SIG-M5 (cell line): ENCODE measurements at regions not wholly inside any gene's neighbourhood (a gene's known extent, or its start where the extent isn't known, plus 50 kb on each side); places are given as distances from the start of the nearest gene placed in this dataset.
"Not testable (repeated sequence)": the region's sequence is repeated elsewhere in the genome, so short reads cannot be mapped to it uniquely, and the experiment has no call there.

Experiments
- DNase-seq: peaks from one replicate; lab custom pipeline; 2025; lab: John Stamatoyannopoulos, UW

- not testable (repeated sequence) for DNase-seq
Observed at GRCh38 chr7:150101282-150101681, 221.9 kb upstream of the LRRC61 start.

DNA sequence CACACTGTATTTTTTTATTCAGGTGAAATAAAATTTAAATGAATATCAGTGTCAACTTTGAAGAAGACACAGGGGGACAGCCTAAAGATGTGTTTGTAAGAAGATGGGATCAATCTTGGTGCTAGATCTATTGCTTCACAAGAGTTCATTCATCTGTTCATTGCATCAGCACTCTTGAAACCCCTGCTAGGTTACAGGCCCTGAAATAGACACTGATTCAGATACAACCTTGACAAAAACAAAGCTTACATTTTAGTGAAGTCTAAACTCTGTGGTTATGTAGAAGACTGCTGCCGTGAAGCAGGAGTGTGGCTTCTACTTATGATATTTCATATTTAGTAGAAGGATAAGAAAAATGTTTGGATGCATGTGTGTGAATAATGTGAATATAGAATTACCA lies 215.9 kb upstream of the LRRC61 start:
- not testable (repeated sequence) for DNase-seq

GRCh38 chr7:150110375-150110820 lies 212.8 kb upstream of the LRRC61 start:
- not testable (repeated sequence) for DNase-seq

DNA sequence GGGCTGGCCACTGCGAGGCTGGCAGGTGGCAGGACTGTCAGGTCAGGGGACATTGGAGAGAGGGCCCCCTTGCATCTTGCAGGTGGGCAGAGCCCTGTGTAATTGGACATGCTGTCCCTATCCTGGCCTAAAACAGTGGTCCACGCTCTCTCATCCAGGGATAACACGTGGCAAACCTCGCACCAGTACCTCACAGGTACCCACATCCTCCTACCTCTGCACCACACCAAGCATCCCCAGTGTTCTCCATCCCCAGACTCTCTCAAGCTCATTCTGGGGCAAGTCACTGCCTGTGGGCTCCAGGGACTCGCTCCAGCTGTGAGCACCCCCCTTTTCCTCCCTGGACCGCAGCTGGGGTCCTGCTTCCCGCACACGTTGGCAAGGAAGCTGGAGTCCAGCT lies 212.3 kb upstream of the LRRC61 start:
- not testable (repeated sequence) for DNase-seq

DNA sequence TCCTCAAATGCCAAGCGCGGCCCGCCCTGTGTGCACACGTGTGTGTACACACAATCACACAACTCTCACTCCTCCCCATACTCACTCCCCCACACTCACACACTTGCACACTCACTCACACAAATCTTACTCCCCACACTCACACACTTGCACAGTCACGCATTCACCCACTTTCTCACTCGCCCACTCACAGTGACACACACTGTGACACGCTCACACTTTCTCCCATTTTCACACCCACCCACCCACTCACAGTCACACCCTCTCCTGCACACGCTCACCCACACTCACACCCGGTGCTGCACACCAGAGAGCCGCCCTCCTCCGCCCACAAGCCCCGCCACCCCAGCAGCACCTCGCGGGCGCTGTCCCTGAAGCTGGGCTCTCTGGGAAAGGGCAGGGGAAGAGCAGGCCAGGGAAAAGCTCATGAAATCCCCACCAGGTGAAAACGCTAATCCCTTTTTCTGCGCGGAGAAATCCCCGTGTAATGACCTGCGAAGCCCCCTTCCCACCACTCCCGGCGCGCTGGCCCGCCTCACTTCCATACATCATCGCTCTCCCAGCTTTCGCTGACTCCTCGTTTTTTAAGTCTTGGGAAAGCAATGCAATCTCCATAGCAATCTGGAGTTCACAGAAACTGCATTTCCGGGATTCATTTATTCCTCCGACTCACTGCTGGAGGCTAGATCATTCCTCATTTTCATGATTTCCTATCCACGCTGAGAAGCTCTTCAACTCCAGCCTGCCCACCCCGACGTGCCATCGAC lies 211.6 kb upstream of the LRRC61 start:
- DNase-seq: not testable (repeated sequence)

- not testable (repeated sequence) for DNase-seq
Observed at GRCh38 chr7:150113301-150113700, 209.9 kb upstream of the LRRC61 start.

- DNase-seq: not testable (repeated sequence)
Observed at GRCh38 chr7:150114591-150114990, 208.6 kb upstream of the LRRC61 start.

GRCh38 chr7:150119966-150120365 lies 203.2 kb upstream of the LRRC61 start:
- DNase-seq: not testable (repeated sequence)

GRCh38 chr7:150125831-150126230 lies 197.3 kb upstream of the LRRC61 start:
- DNase-seq: not testable (repeated sequence)

DNA sequence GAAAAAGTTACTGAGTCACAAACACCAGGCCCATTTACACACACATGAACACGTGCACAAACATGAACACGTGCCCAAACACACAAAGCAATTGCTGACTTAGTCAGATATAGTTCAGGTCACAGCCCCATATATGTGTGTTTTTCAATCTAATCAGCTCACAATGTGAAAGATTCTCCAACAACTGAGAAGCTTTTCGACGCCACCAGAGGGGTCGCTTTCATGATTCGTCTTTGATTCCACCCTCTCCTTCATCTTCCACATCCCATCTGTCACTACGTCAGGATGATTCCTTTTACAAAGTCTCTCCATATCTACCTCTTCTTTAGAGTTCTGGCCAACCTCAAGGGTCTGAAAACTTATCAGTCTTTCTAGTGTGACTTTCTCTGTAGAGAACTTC lies 188.7 kb upstream of the LRRC61 start:
- DNase-seq: not testable (repeated sequence)

DNA sequence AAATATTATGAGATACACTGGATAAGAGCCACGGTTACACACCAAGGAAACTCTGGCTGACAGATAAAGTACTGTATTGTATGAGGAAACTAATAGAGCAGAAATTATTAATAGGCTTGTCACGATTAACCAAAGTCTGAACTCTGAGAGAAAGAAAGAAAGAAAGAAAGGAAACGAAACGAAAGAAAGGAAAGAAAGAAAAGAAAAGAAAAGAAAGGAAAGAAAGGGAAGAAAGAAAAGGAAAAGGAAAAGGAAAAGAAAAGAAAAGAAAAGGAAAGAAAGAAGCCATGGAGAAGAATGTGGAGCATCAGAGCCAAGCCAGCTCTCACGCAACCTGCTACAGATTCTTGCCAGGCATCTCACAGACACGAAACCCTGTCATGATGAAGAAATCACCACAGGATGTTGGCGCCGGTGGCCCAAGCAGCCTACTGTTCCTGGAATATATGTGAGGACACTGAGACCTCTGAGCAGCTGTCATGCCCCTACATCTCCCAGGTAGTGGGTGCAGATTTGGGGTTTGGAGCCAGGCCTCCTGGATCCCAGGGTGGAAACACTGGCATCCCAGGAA lies 187.4 kb upstream of the LRRC61 start:
- DNase-seq: not testable (repeated sequence)

DNA sequence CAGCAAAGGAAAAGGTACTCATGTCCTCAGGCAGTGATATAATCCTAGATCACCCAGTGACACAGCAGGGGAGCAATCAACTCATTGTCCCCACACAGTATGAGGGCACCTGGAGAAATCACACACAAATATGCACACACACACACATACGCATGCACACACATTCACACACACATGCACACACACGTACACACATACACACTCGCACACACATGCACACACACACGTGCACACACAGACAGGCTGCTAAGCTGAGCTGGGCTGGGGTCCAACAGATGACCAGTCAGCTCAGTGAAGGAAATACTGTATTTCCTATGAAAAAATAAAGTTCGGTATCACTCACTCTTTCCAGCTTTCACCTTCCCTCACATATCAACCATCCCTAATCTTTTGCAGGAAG lies 183.3 kb upstream of the LRRC61 start:
- not testable (repeated sequence) for DNase-seq

DNA sequence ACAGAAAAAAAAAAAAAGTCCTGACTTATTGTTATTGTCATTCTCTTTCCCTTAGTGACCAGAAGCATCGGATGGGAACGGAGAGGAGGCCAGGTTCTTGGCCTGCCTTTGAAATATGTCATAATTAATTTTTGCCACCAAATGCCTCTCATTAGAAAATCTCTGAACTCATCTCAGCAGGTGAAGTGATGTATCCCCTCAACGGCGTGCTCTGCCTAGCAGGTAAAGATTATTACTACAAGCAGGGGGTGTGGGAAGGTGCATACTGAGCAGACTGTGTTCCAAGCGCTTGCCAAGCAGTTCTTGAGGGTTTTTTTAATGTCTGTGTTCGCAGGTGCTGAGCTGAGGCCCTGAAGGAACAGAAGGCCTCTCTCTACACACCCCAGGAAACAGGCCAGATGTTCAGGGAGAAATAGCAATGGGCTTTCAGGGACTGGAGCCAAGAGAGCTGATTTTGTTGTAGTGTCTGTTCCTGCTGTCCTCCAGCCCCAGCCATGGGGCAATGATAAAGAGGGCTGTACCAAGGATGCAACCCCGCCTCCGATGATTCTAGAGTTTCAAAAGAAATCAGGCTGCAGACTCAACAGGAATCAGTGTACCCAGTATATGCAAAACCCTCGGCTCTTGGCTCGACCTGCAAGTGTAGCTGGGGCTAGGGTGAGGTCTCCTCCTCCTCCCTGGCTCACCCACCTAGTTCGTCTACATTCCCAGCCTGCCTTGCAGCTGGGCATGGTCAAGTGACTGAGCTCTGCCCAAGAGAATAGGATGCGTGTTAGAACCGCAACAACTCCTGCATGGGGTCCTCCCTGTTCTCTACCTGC lies 181.4 kb upstream of the LRRC61 start:
- DNase-seq: not testable (repeated sequence)

- not testable (repeated sequence) for DNase-seq
Observed at GRCh38 chr7:150146124-150146523, 177.0 kb upstream of the LRRC61 start.

DNA sequence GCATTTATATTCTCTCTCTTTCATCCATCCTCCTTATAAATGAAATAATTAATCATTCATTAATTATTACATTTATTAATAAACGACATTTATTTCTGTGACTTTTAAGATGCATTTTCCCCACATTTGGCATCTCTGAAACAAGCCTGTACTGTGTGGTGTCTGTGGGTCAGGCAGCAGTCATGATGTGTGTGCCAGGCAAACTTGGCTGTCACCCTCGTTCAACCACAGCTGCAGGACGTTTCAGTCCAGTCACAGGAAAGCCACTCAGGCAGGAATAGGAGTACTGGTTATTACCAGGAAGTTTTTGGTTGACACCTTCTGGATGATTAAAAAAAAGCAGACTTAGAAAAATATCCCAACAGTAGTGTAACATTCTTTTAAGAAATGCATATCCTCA lies 175.6 kb upstream of the LRRC61 start:
- not testable (repeated sequence) for DNase-seq

- not testable (repeated sequence) for DNase-seq
Observed at GRCh38 chr7:150156015-150156414, 167.1 kb upstream of the LRRC61 start.

DNA sequence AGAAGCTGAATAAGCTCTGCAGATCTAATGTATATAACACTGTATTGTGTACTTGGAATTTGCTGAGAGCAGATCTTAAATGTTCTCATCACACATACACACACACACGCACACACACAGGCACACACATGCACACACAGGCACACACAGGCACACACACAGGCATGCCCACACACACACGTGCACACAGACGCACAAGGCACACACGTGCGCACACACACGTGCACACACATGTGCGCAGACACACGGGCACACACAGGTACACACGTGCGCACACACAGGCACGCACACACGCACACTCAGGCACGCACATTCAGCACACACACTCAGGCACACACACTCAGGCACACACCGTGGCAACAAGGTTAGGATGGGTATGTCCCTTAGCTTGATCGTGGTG lies 164.5 kb upstream of the LRRC61 start:
- DNase-seq: not testable (repeated sequence)

DNA sequence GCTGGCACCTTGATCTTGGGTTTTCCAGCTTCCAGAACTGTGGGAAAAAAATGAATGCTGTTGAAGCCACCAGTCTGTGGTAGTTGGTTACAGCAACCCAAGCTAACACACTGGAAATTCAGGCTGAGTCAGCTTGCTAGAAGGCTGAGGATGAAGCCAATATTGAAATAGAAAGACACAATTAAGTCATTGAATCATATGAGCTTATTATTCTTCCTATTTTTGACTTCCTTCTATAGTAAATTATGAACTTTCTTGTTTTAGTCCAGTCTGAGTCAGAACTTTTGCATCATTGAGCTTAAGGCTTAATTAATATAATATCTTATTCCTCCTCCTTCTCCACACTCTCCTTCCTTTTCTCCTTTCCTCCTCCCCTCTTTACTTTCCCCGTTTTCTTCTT lies 153.6 kb upstream of the LRRC61 start:
- DNase-seq: not testable (repeated sequence)

GRCh38 chr7:150169943-150170490 lies 153.1 kb upstream of the LRRC61 start:
- DNase-seq: not testable (repeated sequence)

- DNase-seq: not testable (repeated sequence)
Observed at GRCh38 chr7:150183602-150184001, 139.6 kb upstream of the LRRC61 start.

- not testable (repeated sequence) for DNase-seq
Observed at GRCh38 chr7:150189963-150190362, 133.2 kb upstream of the LRRC61 start.

DNA sequence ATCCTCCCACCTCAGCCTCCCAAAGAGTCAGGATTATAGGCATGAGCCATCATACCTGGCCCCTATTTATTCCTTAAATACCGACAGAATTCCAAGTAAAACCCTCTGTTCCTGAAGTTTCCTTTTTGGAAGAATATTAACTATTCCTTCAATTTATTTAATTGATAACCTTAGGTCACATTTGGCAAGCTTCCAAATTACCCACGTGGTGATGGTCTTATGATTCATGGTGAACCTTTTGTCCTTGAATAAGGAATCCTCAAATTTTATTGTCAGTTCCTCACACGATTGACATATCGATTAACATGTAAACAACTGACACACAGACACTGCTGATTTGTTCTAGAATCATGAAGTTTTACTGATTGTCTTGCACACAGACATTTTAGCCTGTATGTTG lies 130.6 kb upstream of the LRRC61 start:
- not testable (repeated sequence) for DNase-seq
